ENCODE measurements at regions not wholly inside any gene's neighbourhood (a gene's known extent, or its start where the extent isn't known, plus 50 kb on each side); places are given as distances from the start of the nearest gene placed in this dataset.

GRCh38 chr21:18663663-18664062 lies 260.1 kb upstream of the TMPRSS15 start:
- no peak for TF ChIP-seq CTCF (IDR thresholded peaks at IDR 0.05 in 8 of 11, conservative IDR thresholded peaks at IDR 0.05 in 3 of 11)
- no peak for TF ChIP-seq POLR2A (IDR thresholded peaks at IDR 0.05)
- TF ChIP-seq POLR2AphosphoS5 (IDR thresholded peaks at IDR 0.05), result no peak
